ENCODE measurements at regions not wholly inside any gene's neighbourhood (a gene's known extent, or its start where the extent isn't known, plus 50 kb on each side); places are given as distances from the start of the nearest gene placed in this dataset.
"Not testable (repeated sequence)": the region's sequence is repeated elsewhere in the genome, so short reads cannot be mapped to it uniquely, and the experiment has no call there.

DNA sequence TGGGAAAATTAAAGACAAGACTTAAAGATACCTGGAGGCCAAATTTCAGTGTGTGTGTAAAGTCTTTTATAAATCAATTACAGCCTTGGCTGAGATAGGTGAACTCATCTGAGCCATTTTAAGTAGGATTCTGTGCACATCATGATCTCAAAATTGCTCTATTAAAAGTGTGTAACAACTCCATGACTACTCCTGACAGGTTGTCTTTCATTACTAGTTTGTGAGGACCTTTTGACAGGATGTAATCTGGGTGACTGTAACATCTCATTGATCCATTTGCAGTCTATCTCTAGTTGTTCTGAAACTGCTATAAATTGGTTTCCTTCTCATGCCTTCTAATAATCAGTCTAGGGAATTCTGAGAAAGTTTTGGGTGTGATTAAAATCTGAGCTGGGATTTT, 753.3 kb downstream of the SLITRK5 start:
- no peak for DNase-seq (ENCODE audit: low read depth)

- DNase-seq (ENCODE audit: low read depth): no peak
These were observed 755.5 kb downstream of the SLITRK5 start for GRCh38 chr13:88426661-88427060.

GRCh38 chr13:88429862-88430261, 758.7 kb downstream of the SLITRK5 start:
- DNase-seq (ENCODE audit: low read depth): no peak

GRCh38 chr13:88434953-88435352, 763.8 kb downstream of the SLITRK5 start:
- DNase-seq (ENCODE audit: low read depth): no peak

DNA sequence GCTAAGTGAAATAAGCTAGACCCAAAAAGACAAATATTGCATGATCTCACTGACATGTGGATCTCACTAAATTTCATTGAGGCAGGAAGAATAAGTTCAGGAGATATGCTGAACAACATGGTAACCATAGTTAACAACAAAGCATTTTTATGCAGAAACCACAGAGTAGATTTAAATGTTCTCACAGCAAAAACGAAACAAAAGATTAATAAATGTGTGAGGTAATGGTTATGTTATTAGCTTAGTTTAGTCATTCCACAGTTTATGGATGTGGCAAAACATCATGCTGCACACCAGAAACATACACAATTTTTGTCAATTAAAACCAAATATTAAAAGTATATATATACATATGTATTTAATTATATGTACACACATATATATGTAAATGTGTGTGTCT, 765.8 kb downstream of the SLITRK5 start:
- DNase-seq (ENCODE audit: low read depth): no peak

DNA sequence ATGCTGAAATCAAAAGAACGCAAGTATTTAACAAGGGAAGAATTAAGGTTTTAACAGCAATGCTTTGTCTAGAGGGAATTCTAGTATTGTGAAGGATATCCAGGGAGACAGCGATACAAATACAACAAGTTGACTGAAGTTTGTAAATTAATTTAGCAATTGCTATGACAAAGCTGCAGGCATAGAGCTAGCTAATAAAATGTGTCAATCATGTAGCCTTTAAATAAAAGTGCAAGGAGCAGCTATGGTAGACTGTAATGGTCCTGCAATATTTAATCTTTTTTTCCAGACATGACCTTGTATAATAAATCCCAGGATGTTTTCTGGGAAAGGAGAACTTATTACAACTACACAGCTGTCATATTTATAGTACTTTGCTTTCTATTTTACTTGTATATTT, 779.3 kb downstream of the SLITRK5 start:
- no peak for DNase-seq (ENCODE audit: low read depth)

GRCh38 chr13:88456151-88456550, 785.0 kb downstream of the SLITRK5 start:
- DNase-seq (ENCODE audit: low read depth): no peak

- no peak for DNase-seq (ENCODE audit: low read depth)
These were observed 788.2 kb downstream of the SLITRK5 start for GRCh38 chr13:88459331-88459730.

- DNase-seq (ENCODE audit: low read depth): no peak
These were observed 790.3 kb downstream of the SLITRK5 start for GRCh38 chr13:88461272-88462009.

GRCh38 chr13:88464851-88465250, 793.7 kb downstream of the SLITRK5 start:
- no peak for DNase-seq (ENCODE audit: low read depth)

DNA sequence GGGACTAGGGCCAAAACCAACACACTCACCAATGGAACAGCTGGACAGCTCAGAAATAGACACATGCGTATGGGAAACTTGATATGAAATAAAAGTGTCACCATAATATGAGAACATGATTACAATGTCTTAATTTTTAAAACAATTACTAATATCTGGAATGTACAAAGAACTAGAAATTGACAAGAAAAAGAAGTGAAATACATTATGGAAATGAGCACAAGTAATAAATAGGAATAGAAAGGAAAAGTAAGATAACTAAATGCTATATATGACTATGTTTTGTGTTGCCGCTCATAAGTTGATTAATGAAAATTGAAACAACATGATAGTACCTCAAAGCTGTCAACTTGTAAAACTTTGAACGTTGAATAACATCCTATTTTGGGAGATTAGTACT, 801.1 kb downstream of the SLITRK5 start:
- no peak for DNase-seq (ENCODE audit: low read depth)

GRCh38 chr13:88483202-88483601, 812.0 kb downstream of the SLITRK5 start:
- DNase-seq (ENCODE audit: low read depth): no peak

- no peak for DNase-seq (ENCODE audit: low read depth)
These were observed 836.7 kb downstream of the SLITRK5 start for GRCh38 chr13:88507909-88508308.

DNA sequence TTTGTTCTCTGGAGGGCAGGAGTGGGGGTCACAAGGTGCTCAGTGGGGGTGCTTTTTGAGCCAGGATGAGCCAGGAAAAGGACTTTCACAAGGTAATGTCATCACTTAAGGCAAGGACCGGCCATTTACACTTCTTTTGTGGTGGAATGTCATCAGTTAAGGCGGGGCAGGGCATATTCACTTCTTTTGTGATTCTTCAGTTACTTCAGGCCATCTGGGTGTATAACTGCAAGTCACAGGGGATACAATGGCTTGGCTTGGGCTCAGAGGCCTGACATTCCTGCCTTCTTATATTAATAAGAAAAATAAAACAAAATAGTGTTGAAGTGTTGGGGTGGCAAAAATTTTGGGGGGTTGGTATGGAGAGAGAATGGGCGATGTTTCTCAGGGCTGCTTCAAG, 841.8 kb downstream of the SLITRK5 start:
- DNase-seq (ENCODE audit: low read depth): not testable (repeated sequence)

DNA sequence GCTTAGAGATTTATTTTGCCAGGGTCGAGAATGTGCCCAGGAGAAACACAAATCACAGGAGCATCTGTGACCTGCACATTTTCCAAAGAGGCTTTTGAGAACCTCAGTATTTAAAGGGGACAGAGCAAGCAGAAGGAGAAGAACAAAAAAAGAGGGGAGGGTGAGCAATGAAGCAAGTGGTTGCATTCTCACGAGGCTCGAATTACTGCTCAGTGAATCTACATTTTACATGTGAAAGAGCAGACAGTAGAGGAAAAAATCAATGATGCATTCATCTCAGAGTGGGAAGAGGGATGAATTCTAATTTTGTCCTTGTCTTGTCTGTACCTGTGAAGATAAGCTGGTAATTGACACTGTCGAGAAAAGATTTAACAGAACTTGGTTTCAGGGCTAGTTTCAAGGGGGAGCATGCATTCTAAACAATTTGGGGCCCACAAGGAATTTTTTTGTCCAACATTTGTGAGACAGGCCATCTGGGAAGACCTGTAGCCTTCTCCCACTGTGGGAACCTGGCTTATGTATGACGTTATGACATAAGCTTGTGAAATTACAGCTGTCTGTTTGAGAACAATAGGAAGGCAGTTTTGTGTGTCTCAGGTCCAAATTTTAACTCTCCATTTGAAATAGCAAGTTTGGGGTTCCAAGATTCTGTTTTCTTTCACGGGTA, 855.1 kb downstream of the SLITRK5 start:
- no peak for DNase-seq (ENCODE audit: low read depth)

GRCh38 chr13:88526853-88527215, 855.7 kb downstream of the SLITRK5 start:
- DNase-seq (ENCODE audit: low read depth): no peak

GRCh38 chr13:88541994-88542393, 870.8 kb downstream of the SLITRK5 start:
- no peak for DNase-seq (ENCODE audit: low read depth)

DNA sequence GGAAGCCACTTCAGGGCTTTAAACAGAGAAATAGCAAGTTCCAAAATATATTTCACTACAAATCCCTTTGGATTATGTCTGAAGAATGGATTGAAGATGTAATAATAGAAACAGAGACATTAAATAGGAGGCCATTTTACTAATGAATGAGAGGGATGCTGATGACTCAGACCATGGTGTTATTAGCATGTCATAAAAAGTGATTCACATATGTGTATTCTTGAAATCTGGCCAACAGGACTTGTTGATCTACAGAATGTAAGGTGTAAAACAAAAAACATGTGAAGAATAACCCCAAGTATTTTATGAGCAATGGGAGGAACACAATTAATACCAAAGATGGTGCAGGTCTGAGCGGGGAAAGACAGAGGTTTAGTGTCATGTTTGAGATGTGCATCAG, 873.7 kb downstream of the SLITRK5 start:
- no peak for DNase-seq (ENCODE audit: low read depth)

DNA sequence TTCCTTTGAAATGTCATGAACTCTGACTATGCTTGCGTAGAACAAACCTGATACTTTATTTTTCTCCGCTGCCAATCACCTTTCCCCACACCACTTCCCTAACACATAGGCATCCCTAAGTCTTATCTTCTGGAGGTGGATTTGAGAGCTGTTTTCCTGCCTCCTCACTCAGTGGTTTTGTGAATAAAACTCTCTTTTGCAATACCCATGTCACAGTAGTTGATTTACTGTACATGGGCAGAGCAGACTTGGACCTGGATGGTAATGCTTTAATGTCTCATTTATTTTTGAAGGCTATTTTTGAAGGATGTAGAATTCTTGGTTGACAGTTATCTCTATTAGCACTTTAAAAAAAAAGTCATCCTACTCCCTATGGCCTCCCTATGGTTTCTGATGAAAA, 881.8 kb downstream of the SLITRK5 start:
- DNase-seq (ENCODE audit: low read depth): no peak

- no peak for DNase-seq (ENCODE audit: low read depth)
These were observed 894.4 kb downstream of the SLITRK5 start for GRCh38 chr13:88565566-88565965.

- no peak for DNase-seq (ENCODE audit: low read depth)
These were observed 914.7 kb downstream of the SLITRK5 start for GRCh38 chr13:88585861-88586260.

- DNase-seq (ENCODE audit: low read depth): no peak
These were observed 915.1 kb downstream of the SLITRK5 start for GRCh38 chr13:88586263-88586662.

DNA sequence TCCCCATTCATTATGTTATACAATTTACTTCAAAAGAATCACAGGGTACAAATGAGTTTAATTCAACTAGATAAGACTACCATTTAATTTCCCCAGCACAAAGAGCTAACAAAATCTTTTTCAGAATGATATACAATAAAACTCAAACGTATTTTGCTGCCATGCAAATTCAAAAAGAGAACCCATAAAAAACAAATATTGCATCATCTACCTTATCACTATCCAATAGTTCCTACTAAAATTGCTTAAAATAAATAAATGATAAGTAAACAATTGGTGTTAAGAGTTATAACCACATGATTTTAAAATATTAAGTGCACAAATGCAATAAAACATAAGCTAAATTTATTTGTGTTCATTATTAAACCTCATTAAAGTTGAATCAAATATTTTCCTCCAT, 919.4 kb downstream of the SLITRK5 start:
- DNase-seq (ENCODE audit: low read depth): no peak

DNA sequence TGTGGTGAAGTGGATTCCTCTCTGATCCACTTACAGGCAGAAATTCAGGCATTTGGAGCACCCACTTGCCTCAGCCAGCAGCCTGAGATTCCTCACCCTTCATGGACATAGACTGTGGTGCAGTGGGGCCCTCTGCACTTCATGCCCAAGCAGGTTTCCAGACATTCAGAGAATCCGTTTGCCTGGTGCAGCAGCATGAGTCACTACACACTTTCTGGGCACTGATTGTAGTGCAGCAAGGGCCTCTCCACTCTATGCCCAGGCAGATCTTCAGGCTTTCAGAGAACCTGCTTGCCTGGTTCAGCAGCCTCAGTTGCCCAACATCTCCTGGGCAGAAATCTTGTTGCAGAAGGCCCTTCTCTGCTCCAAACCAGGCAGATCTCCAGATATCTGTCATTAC, 920.9 kb downstream of the SLITRK5 start:
- DNase-seq (ENCODE audit: low read depth): no peak

Measured in activated T-helper 1 cell treated with Interleukin-2 at 50 U/mL for 16 hours (primary cell).